OCI-LY1 (cell line): ENCODE measurements at regions not wholly inside any gene's neighbourhood (a gene's known extent, or its start where the extent isn't known, plus 50 kb on each side); places are given as distances from the start of the nearest gene placed in this dataset.

Experiments
- H2AFZ ChIP-seq: fragments of 200-600 bp; sonication (generic), shearing (Covaris generic); 2 replicates; pipeline ENCODE4 v1.6.0; 2014; ENCODE audit warnings: antibody characterized with exemption, mild to moderate bottlenecking, low read length
- H3F3A ChIP-seq: fragments of 200-600 bp; sonication (generic), shearing (Covaris generic); 2 replicates; pipeline ENCODE4 v1.6.0; 2014; ENCODE audit warnings: mild to moderate bottlenecking, antibody characterized with exemption, low read length, moderate library complexity; ENCODE audit not compliant: insufficient read depth
- H3K27ac ChIP-seq: fragments of 200-600 bp; sonication (generic); 2 replicates; pipeline ENCODE4 v1.5.1; 2014; ENCODE audit warnings: low read length, mixed run types, mild to moderate bottlenecking, low read depth; ENCODE audit not compliant: poor library complexity, severe bottlenecking
- H3K27me3 ChIP-seq: fragments of 200-600 bp; sonication (generic); 2 replicates; pipeline ENCODE4 v1.6.0; 2014; ENCODE audit warnings: antibody characterized with exemption, mild to moderate bottlenecking, low read length, moderate library complexity; ENCODE audit not compliant: insufficient read depth
- H3K36me3 ChIP-seq: fragments of 200-600 bp; sonication (generic); 2 replicates; pipeline ENCODE4 v1.6.1; 2014; ENCODE audit warnings: mild to moderate bottlenecking, antibody characterized with exemption, low read length, moderate library complexity, mixed read lengths; ENCODE audit not compliant: insufficient read depth
- H3K4me1 ChIP-seq: fragments of 200-600 bp; sonication (generic); 2 replicates; pipeline ENCODE4 v1.5.1; 2014; ENCODE audit warnings: mild to moderate bottlenecking, low read length, moderate library complexity; ENCODE audit not compliant: insufficient read depth, severe bottlenecking
- H3K4me2 ChIP-seq: fragments of 200-600 bp; sonication (generic), shearing (Covaris generic); 2 replicates; pipeline ENCODE4 v1.6.1; 2014; ENCODE audit warnings: low read length
- H3K4me3 ChIP-seq: fragments of 200-600 bp; sonication (generic); 2 replicates; pipeline ENCODE4 v1.5.1; 2014; ENCODE audit warnings: low read length, low read depth, mild to moderate bottlenecking, mixed read lengths; ENCODE audit not compliant: poor library complexity, severe bottlenecking
- H3K79me2 ChIP-seq: fragments of 200-600 bp; shearing (Covaris generic); 2 replicates; pipeline ENCODE4 v1.6.1; 2016; ENCODE audit warnings: mixed run types, low read length, mixed read lengths; ENCODE audit not compliant: insufficient read depth
- H3K9ac ChIP-seq: fragments of 200-600 bp; sonication (generic), shearing (Covaris generic); 2 replicates; pipeline ENCODE4 v1.6.1; 2014; ENCODE audit warnings: mild to moderate bottlenecking, low read length, mixed read lengths
- H3K9me2 ChIP-seq: fragments of 200-600 bp; sonication (generic), shearing (Covaris generic); 2 replicates; pipeline ENCODE4 v1.6.1; 2014; ENCODE audit warnings: low read depth, mild to moderate bottlenecking, low read length, mixed read lengths
- H3K9me3 ChIP-seq: fragments of 200-600 bp; shearing (Covaris generic); 2 replicates; pipeline ENCODE4 v1.6.1; 2014; ENCODE audit warnings: low read length, mixed read lengths
- H4K20me1 ChIP-seq: fragments of 200-600 bp; sonication (generic), shearing (Covaris generic); 2 replicates; pipeline ENCODE4 v1.6.0; 2016; ENCODE audit warnings: mild to moderate bottlenecking, low read length; ENCODE audit not compliant: insufficient read depth
- CTCF ChIP-seq: fragments of 200-600 bp; sonication (generic), shearing (Covaris generic); IDR thresholded peaks from 2 replicates; pipeline ENCODE4 v1.5.1; 2017; ENCODE audit warnings: mild to moderate bottlenecking, antibody characterized with exemption, low read length, moderate library complexity, mixed read lengths
- EZH2 ChIP-seq: fragments of 200-600 bp; sonication (generic), shearing (Covaris generic); IDR thresholded peaks from 2 replicates; pipeline ENCODE4 v1.8.0; 2017; ENCODE audit warnings: borderline replicate concordance, mixed run types, mild to moderate bottlenecking, antibody characterized with exemption, low read length, moderate library complexity, mixed read lengths

DNA sequence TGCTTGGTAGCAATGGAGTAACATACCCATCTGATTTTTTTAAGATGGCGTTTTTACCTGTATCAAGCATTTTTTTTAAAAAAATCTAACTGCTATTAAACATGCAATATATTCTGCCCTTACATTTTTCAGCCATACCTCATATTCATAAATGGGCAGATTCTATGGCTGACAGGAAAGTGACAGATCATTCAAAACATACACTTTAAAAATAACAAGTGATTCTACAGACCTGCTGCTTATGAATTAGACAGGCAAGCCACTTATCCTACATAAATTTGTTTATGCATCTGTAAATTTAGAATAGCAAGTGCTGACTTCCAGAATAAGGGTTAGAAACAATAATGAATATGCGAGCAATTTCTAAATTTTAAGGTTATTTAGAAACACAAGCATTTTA is 82.7 kb downstream of the TBXT start:
- Histone ChIP-seq H3K9ac (no peak overlapping the region), H3K4me3 (no peak overlapping the region), H3K27me3 (no peaks in the 10 kb centered on the region), H2AFZ (no peak overlapping the region), H3K4me1 (no peaks in the 10 kb centered on the region), H3K9me3 (no peaks in the 10 kb centered on the region), H3K79me2 (no peaks in the 10 kb centered on the region), H3K4me2 (no peak overlapping the region), H3K9me2 (no peaks in the 10 kb centered on the region), H3F3A (no peaks in the 10 kb centered on the region), H3K36me3 (no peaks in the 10 kb centered on the region), H4K20me1 (no peaks in the 10 kb centered on the region), H3K27ac (no peak overlapping the region)
- TF ChIP-seq EZH2 (no peak), CTCF (no peak)

GRCh38 chr6:166079841-166080240 is 87.8 kb downstream of the TBXT start:
- H4K20me1 ChIP-seq = no peaks in the 10 kb centered on the region
- H3K9ac ChIP-seq = no peak overlapping the region
- no peaks in the 10 kb centered on the region for H3F3A ChIP-seq
- H2AFZ ChIP-seq = no peak overlapping the region
- no peaks in the 10 kb centered on the region for H3K4me1 ChIP-seq
- H3K4me3 ChIP-seq = no peak overlapping the region
- H3K36me3 ChIP-seq = no peaks in the 10 kb centered on the region
- no peak overlapping the region for H3K4me2 ChIP-seq
- H3K79me2 ChIP-seq = no peaks in the 10 kb centered on the region
- no peaks in the 10 kb centered on the region for H3K9me2 ChIP-seq
- H3K27ac ChIP-seq = no peak overlapping the region
- TF ChIP-seq CTCF (no peak), EZH2 (no peak)
- H3K27me3 ChIP-seq = no peaks in the 10 kb centered on the region
- H3K9me3 ChIP-seq = no peaks in the 10 kb centered on the region

DNA sequence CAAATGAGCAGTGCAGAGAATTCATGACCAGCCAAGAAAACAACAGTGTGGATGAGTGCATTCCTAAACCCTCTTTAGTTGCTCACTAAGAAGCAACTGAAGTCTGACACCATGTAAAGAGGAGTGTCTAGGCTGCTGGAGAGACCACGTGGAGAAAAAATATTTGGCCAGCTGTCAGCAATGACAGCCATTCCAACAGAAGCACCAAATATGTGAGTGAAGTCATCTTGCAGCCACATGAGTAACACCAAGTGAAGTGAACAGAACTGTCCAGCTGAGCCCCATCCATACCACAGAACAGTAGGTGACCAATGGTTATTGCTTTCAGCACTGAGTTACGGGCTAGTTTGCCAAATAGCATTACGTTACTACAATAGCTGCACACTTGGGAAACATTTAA is 89.4 kb downstream of the TBXT start:
- Histone ChIP-seq H3K27me3 (no peaks in the 10 kb centered on the region), H2AFZ (no peak overlapping the region), H3F3A (no peaks in the 10 kb centered on the region), H3K27ac (no peak overlapping the region), H3K4me3 (no peak overlapping the region), H3K4me2 (no peak overlapping the region), H3K4me1 (no peaks in the 10 kb centered on the region), H3K36me3 (no peaks in the 10 kb centered on the region), H3K9me2 (no peaks in the 10 kb centered on the region), H3K9ac (no peak overlapping the region), H4K20me1 (no peaks in the 10 kb centered on the region), H3K9me3 (no peaks in the 10 kb centered on the region), H3K79me2 (no peaks in the 10 kb centered on the region)
- TF ChIP-seq CTCF = no peak
- no peak for TF ChIP-seq EZH2
